ENCODE measurements at regions not wholly inside any gene's neighbourhood (a gene's known extent, or its start where the extent isn't known, plus 50 kb on each side); places are given as distances from the start of the nearest gene placed in this dataset.

GRCh38 chr2:2791606-2792005 lies 460.5 kb upstream of the MYT1L start:
- Histone ChIP-seq H3K23me2 (ENCODE audit: low read depth, low read length) (no peaks in the 10 kb centered on the region; the same call in 1 of the 2 replicates), H2AK5ac (ENCODE audit: low read depth, low read length) (no peak overlapping the region), H3K9ac (replicated peaks in 1 of 4; ENCODE audit: extremely low read depth in 1 of 4, low read depth in 3 of 4, low read length in 3 of 4) (no peak overlapping the region), H3K4ac (replicated peaks; ENCODE audit: insufficient read length, low read depth, low read length) (no peak overlapping the region), H3K18ac (ENCODE audit: extremely low read depth, low read length) (no peak overlapping the region), H3K79me2 (ENCODE audit: control insufficient read depth in 1 of 2, insufficient read depth in 2 of 2, low read length in 2 of 2) (no peaks in the 10 kb centered on the region), H4K8ac (ENCODE audit: extremely low read depth, insufficient read depth, low read length) (no peak overlapping the region; the same call in 1 of the 2 replicates), H3K27me3 (replicated peaks in 1 of 4; ENCODE audit: control insufficient read depth in 3 of 4, extremely low read depth in 1 of 4, insufficient read depth in 3 of 4, low read length in 3 of 4) (no peaks in the 10 kb centered on the region), H3K4me1 (replicated peaks in 1 of 4; ENCODE audit: control insufficient read depth in 3 of 4, insufficient read depth in 4 of 4, low read length in 3 of 4) (peaks cover 5 to 18% (median 8%) of the 10 kb centered on the region in 4 experiments), H3K4me3 (ENCODE audit: extremely low read depth in 1 of 4, insufficient read depth in 2 of 4, low read depth in 3 of 4, low read length in 4 of 4) (no peak overlapping the region), H2BK12ac (ENCODE audit: low read depth, low read length) (peak overlapping the region; percentile 54; the same call in 1 of the 2 replicates), H2BK5ac (ENCODE audit: low read depth, low read length) (no peak overlapping the region), H4K20me1 (replicated peaks in 1 of 2; ENCODE audit: control insufficient read depth in 1 of 2, insufficient read depth in 2 of 2, low read length in 2 of 2) (no peaks in the 10 kb centered on the region), H2BK15ac (ENCODE audit: low read length) (no peak overlapping the region), H3K9me3 (ENCODE audit: insufficient read depth in 2 of 2, low read depth in 1 of 2, low read length in 1 of 2) (no peaks in the 10 kb centered on the region), H3K27ac (ENCODE audit: low read depth, low read length) (no peak overlapping the region), H3K56ac (replicated peaks; ENCODE audit: insufficient read length, low read depth, low read length) (no peak overlapping the region), H4K91ac (replicated peaks; ENCODE audit: insufficient read length, low read length) (no peak overlapping the region), H3K23ac (ENCODE audit: insufficient read length) (no peak overlapping the region), H2BK20ac (ENCODE audit: low read length) (no peak overlapping the region), H3K14ac (ENCODE audit: insufficient read length) (no peak overlapping the region), H3K36me3 (ENCODE audit: control insufficient read depth in 2 of 4, insufficient read depth in 4 of 4, low read length in 3 of 4) (no peaks in the 10 kb centered on the region), H2BK120ac (replicated peaks; ENCODE audit: low read depth, low read length) (no peak overlapping the region), H4K5ac (ENCODE audit: insufficient read length, low read depth, low read length) (no peak overlapping the region), H3K79me1 (ENCODE audit: low read depth, low read length) (no peaks in the 10 kb centered on the region), H2AFZ (ENCODE audit: low read length) (no peak overlapping the region), H3K4me2 (ENCODE audit: insufficient read depth in 1 of 2, low read depth in 2 of 2, low read length in 2 of 2) (no peak overlapping the region)
- WGBS, 2 experiments (ENCODE audit: extremely low coverage in 1 of 2, insufficient coverage in 1 of 2, insufficient read length in 1 of 2, insufficient replicate concordance in 2 of 2, low coverage in 1 of 2, low lambda C conversion rate in 2 of 2, missing lambda C conversion rate in 1 of 2): 95% methylated on average over 15 of the region's 15 CpGs; no CpG with 5 or more reads in 1 of the 2 experiments
- DNase-seq (ENCODE audit: low read depth in 1 of 2, low spot score in 2 of 2) (no peak), FAIRE-seq (no peak)
- ChIA-PET CTCF (ENCODE audit: partially characterized antibody) (no interaction called here), POLR2A (ENCODE audit: partially characterized antibody) (no interaction called here)
- TF ChIP-seq CEBPB (IDR thresholded peaks at IDR 0.05; ENCODE audit: low read depth, low read length) (no peak), MAX (IDR thresholded peaks at IDR 0.05) (no peak), EP300 (IDR thresholded peaks at IDR 0.05; ENCODE audit: borderline replicate concordance in 1 of 2, low read depth in 2 of 2, low read length in 2 of 2) (no peak), CHD2 (IDR thresholded peaks at IDR 0.05; ENCODE audit: low read length) (no peak), TAF7 (optimal IDR thresholded peaks at IDR 0.05; ENCODE audit: borderline replicate concordance, low read depth, low read length) (no peak), MAFK (IDR thresholded peaks at IDR 0.05; ENCODE audit: low read depth, low read length) (no peak), JUND (IDR thresholded peaks at IDR 0.05; ENCODE audit: low read length) (no peak), KDM4A (IDR thresholded peaks at IDR 0.05; ENCODE audit: low read depth, low read length, severe bottlenecking) (no peak), USF2 (IDR thresholded peaks at IDR 0.05; ENCODE audit: low read length) (no peak), JUN (IDR thresholded peaks at IDR 0.05; ENCODE audit: low read depth, low read length) (no peak), SUZ12 (IDR thresholded peaks at IDR 0.05; ENCODE audit: low read length) (no peak), RFX5 (IDR thresholded peaks at IDR 0.05; ENCODE audit: borderline replicate concordance, low read depth, low read length) (no peak)
- TF ChIP-seq, protein P1, sequence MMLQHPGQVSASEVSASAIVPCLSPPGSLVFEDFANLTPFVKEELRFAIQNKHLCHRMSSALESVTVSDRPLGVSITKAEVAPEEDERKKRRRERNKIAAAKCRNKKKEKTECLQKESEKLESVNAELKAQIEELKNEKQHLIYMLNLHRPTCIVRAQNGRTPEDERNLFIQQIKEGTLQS (IDR thresholded peaks at IDR 0.05; ENCODE audit: insufficient read depth, low read depth, low read length): no peak

All from H1 (cell line).